Activated CD4-positive, alpha-beta T cell treated with anti-CD3 and anti-CD28 coated beads, Interleukin-2, amount 50 U/mL, for 4 hours (primary cell): ENCODE measurements at regions not wholly inside any gene's neighbourhood (a gene's known extent, or its start where the extent isn't known, plus 50 kb on each side); places are given as distances from the start of the nearest gene placed in this dataset.
"Not testable (repeated sequence)": the region's sequence is repeated elsewhere in the genome, so short reads cannot be mapped to it uniquely, and the experiment has no call there.

Experiments used
- DNase-seq, 2 experiments: peaks; one replicate each; pipeline ENCODE4 v3.0.0-alpha.2; 2020

DNA sequence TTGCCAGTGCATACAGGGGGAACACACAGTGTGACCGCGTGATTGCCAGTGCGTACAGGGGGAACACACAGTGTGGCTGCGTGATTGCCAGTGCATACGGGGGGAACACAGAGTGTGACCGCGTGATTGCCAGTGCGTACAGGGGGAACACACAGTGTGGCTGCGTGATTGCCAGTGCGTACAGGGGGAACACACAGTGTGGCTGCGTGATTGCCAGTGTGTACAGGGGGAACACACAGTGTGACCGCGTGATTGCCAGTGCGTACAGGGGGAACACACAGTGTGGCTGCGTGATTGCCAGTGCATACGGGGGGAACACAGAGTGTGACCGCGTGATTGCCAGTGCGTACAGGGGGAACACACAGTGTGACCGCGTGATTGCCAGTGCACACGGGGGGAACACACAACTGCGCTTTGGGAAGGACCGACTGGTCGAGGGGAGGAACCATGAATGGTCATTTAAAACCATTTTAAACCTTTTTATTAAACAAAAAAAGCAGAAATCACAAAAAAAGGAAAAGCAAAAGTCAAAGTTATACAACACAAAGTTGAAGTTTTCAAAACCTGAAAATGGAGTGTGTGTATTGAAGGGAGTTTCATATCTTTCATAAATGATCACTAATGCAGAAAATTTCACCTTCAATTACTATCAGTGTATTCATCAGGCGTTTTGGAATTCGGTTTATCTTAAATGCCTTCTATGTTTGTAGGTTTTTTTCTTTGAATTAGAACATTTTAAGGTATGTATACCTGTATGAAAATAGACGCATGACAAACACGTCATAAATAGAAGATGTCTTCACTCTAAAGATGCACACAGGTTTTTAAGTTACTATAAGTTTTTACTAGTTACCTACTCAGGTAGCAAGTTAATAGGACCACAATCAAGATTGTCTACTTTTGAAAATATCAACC, 141.0 kb downstream of the RTP5 start:
- DNase-seq: not testable (repeated sequence)

GRCh38 chr2:242011167-242011513, 141.6 kb downstream of the RTP5 start:
- no peak for DNase-seq

DNA sequence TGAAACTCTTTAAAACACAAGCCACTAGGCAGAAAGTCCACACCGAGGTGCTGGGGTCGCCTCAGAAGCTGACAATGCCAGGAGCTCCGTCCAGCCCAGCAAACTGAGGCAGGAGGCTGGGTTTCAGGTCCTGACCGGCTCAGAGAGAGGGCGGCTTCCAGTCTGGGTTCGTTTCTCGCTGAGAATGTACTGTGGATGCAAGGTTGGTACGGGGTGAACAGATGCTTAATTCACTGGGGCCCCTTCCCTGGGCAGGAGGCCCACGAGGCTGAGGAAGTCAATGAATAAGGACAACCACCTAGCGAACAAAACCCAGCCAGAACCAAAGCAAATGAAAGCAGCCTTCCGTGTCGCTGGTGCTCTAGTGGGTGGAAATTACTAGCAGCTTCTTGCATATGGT, 142.0 kb downstream of the RTP5 start:
- no peak for DNase-seq

DNA sequence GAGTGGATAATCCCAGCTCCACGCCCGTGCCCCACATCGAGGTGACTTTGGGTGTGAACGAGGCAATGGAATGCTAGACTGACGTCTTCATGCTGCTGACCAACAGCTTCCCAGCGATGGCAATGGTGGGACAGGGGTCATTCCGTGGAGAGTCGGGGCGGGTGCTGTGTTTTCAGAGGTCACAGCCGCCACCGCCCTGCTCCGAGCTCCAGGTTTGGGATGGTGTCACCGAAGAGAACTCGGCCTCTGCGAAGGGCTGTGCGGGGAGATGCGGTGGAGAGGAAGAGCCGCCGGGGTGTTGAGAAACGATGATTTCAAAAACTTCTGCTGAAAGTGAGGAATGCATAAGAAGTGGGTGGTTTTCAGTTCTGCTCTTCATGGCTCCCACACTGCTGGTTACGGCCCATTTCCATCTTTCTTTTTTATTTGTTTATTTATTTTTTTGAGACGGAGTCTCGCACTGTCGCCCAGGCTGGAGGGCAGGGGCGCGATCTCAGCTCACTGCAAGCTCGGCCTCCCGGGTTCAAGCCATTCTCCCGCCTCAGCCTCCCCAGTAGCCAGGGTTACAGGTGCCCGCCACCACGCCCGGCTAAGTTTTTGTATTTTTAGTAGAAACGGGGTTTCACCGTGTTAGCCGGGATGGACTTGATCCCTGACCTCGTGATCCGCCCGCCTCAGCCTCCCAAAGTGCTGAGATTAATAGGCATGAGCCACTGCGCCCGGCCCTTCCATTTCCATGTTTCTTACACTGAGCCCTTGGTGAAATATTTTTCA, 142.6 kb downstream of the RTP5 start:
- DNase-seq: no peak

- no peak for DNase-seq
Measured at GRCh38 chr2:242012956-242013764, 143.6 kb downstream of the RTP5 start.

- DNase-seq: no peak
Measured at GRCh38 chr2:242013771-242014170, 144.2 kb downstream of the RTP5 start.

DNA sequence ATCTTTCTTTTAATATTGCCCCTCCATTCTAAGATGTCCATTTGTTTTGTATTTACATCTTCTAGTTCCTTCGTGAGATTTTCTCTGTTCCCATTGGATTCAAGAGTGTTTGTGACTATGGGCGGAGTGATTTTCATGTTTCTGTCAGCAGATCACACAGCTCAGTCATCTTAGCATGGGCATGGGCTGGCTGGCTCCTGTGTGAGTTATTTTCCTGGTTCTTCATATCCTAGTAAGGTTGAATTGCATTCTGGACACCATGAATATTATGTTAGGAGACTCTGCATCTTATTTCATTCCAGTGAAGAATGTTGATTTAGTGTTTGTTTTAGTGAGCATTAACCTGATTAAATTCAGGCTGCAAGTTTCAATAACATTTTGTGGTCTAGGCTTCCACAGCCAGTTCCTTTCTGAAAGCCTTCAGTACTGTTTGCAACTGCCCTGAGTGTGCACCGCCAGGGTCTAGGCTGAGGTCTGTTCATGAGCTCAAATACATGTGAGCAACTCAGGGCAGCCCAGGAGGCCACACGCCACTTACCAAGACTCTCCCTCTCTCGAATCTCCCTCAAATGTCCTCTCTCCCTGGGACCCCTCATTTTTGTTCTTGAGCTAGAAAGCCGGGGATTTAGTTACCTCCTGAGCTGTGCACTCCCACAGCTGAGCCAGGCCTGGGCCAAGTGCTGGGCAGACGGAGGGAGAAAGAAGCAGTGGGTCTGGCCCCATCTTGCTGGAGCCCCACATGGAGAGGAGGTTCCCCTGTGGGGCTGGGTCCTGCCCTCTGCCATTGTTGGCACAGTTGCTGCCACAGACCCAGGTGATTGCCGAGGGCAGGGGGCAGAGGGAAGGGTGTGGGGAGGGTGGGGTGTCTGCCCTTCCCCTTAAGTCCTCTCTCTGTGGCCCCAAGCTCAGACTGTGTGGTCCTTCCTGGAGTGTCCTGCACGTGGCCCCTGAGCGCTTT, 145.9 kb downstream of the RTP5 start:
- no peak for DNase-seq

DNA sequence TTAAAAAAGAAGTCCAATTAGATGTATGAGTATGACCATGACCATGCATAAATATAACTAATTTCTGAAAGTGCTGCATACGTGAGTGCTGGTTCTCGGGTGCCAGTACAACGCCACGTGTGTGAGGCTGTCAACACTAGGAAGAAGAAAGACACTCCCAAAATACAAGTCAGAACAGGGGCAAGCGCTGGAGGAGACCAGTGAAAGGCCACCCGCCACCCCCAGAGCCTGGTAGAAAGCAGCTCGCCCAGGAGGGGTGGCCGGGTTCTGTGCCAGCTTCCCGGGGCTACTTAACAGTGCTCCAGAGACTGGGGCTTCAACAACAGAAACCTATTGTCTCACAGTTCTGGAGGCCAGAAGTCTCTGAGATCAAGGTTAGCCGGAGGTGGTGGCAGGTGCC, 147.6 kb downstream of the RTP5 start:
- no peak for DNase-seq

DNA sequence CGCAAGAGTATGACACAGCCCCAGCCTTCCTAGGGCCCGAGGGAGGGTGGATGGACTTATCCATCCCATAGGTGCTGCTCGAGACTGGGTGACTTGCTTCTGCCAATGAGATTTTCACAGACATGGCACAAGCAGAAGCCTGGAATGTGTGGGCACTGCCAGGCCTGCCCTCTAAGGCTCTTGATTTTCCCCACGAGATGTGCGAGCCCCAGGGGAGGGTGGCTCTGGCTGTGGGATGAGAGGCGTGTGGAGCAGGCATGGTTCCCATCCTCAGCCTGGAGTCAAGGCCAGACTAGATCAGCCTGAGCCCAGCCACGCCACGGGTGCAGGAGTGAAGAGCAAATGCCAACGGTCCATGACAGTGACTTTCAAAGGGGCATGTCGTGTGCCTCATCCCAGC, 148.9 kb downstream of the RTP5 start:
- DNase-seq: not testable (repeated sequence)

DNA sequence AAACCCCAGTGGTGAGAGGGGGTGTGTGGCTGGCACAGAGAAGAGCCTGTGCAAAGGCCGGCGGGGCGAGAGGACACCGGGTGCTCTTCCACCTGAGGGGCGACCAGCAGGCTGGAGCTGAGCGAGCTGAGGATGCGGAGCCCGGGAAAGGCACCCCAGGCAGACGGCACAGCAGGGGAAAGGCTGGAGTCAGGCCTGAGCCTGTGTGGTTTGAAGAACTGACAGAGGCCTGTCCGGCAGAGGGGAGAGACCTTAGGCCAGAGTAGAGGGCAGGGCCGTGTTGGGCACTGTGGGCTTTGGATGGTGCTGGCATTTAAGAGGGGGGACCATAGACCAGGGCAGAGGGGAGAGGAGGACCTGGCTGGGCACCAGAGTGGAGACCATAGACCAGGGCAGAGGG, 149.8 kb downstream of the RTP5 start:
- DNase-seq: no peak

- DNase-seq: no peak
Measured at GRCh38 chr2:242020196-242021004, 150.9 kb downstream of the RTP5 start.

DNA sequence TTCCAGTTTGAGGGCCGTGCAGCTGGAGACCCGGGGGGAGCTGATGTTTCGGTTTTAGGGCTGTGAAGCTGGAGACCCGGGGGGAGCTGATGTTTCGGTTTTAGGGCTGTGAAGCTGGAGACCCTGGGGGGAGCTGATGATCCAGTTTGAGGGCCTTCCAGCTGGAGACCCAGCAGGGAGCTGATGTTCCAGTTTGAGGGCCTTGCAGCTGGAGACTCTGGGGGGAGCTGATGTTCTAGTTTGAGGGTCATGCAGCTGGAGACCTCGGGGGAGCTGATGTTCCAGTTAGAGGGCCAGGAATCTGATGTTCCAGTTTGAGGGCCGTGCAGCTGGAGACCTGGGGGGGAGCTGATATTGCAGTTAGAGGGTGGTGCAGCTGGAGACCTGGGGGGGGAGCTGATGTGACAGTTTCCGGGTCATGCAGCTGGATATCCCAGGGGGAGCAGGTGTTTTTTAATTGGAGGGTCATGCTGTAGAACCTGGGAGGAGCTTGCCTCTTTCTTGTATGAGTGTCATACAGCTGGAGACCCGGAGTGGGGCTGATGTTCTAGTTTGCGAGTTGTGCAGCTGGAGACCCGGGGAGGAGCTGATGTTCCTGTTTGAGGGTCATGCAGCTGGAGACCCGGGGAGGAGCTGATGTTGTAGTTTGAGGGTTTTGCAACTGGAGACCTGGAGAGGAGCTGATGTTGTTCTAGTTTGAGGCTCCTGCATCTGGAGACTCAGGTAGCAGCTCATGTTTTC, 153.2 kb downstream of the RTP5 start:
- no peak for DNase-seq

DNA sequence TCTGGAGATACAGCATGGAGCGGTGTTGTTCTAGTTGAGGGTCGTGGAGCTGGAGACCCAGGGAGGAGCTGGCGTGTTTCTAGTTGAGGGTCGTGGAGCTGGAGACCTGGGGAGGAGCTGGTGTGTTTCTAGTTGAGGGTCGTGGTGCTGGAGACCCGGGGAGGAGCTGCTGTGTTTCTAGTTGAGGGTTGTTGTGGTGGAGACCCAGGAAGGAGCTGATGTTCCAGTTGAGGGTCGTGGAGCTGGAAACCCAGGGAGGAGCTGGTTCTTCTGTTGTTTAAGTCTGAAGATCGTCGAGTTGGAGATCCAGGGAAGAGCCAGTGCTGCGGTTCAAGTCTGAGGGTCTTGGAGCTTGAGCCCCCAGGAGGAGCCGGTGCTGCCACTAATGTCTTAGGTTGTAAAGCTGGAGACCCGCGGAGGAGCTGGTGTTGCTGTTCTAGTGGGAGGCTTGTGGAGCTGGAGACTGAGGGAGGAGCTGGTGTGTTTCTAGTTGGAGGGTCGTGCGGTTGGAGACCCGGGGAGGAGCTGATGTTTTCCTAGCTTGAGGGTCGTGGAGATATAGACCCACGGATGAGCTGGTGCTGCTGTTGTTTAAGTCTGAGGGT, 155.3 kb downstream of the RTP5 start:
- no peak for DNase-seq

DNA sequence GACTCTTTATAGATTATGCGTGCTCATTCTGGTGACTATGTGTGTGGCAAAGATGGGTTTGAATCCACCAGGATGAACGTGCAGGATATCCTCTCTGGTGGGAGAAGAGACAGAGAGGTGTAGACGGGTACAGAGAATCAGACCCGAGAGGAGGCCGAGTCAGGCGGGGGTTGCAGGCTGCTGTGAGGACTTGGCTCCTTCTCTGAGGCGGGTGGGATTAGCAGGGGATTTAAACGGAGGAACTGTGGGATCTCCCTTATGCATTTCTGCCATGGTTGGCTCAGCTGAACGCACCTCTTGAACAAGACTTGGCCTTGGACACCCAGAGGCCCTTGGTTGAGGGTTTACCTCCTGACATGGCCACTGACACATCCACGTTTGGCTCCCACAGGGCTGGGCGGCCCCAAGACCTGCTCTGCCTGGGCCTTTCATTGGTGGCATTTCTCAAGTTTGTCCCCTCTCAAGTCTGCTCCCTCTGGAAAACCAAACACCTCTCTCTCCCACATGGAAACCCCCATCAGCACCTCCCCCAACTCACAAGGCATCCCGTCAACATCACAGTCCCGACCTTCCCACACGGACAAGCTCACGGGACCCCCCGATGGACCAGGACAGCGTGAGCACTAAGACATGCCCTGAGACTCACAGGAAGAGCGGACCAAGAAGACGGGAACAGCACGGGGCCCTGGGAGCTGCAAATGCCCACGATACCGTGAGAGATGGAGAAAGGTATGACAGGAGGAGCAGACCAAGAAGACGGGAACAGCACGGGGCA, 158.3 kb downstream of the RTP5 start:
- no peak for DNase-seq

DNA sequence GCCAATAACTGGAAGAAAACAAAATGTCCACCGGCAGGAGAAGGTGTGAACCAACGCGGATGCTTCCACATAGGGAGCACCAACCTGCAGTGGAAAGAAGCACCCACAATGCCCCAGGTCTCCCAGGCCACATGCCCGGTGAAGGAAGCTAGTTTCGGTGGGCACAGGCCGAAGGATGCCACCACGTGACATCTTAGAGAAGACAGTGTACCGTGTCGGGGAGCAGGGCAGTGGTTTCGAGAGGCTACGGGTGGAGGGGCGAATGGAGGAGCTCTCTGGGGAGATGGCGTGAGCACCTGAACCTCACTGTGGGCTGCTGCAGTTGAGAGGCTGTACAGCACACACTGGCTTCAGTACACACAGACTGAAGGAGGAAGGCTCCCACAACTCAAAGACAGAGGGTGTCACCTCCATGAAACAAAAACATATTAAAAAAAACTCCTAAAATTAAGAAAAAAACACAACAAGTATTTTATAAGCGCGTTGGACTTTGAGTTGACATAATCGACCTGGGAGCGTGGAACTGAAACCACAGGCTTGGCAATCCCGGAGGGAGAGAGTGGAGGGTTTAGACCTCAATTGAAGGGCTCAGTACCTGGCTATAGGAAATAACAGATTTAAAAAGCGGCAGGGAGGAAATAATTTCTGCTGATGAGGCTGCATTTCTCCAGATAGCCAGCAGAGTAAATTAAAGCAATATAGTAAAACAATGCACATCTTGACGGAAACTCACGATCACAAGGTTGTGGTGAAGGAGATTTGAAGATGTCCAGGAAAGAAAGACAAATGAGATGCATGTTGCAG, 160.1 kb downstream of the RTP5 start:
- DNase-seq: no peak

- no peak for DNase-seq
Measured at GRCh38 chr2:242030226-242030575, 160.7 kb downstream of the RTP5 start.

GRCh38 chr2:242030858-242031257, 161.3 kb downstream of the RTP5 start:
- no peak for DNase-seq

GRCh38 chr2:242031481-242032019, 162.0 kb downstream of the RTP5 start:
- peak; percentile 53 to 60 for DNase-seq
